GF-D8 (cell line): ENCODE measurements at regions not wholly inside any gene's neighbourhood (a gene's known extent, or its start where the extent isn't known, plus 50 kb on each side); places are given as distances from the start of the nearest gene placed in this dataset.

Source experiments
- DNase-seq: peaks from one replicate; lab custom pipeline; 2025; lab: John Stamatoyannopoulos, UW

GRCh38 chr2:100627330-100628300 lies 64.8 kb downstream of the PDCL3 start:
- no peak for DNase-seq

GRCh38 chr2:100628506-100628905 lies 65.7 kb downstream of the PDCL3 start:
- no peak for DNase-seq

- no peak for DNase-seq
Measured at GRCh38 chr2:100629309-100629708, 66.5 kb downstream of the PDCL3 start.

- DNase-seq = no peak
Measured at GRCh38 chr2:100630473-100630977, 67.7 kb downstream of the PDCL3 start.

- no peak for DNase-seq
Measured at GRCh38 chr2:100632037-100632436, 69.2 kb downstream of the PDCL3 start.

- DNase-seq = no peak
Measured at GRCh38 chr2:100632759-100633158, 70.0 kb downstream of the PDCL3 start.

- no peak for DNase-seq
Measured at GRCh38 chr2:100639588-100640390, 77.0 kb downstream of the PDCL3 start.

GRCh38 chr2:100640431-100641124 lies 77.8 kb downstream of the PDCL3 start:
- DNase-seq = no peak

GRCh38 chr2:100641125-100641435 lies 78.3 kb downstream of the PDCL3 start:
- no peak for DNase-seq

- no peak for DNase-seq
Measured at GRCh38 chr2:100642425-100642824, 79.6 kb downstream of the PDCL3 start.

GRCh38 chr2:100643467-100643866 lies 80.7 kb downstream of the PDCL3 start:
- no peak for DNase-seq

- no peak for DNase-seq
Measured at GRCh38 chr2:100643906-100644501, 81.2 kb downstream of the PDCL3 start.

- DNase-seq = no peak
Measured at GRCh38 chr2:100645695-100646429, 83.1 kb downstream of the PDCL3 start.

GRCh38 chr2:100647709-100648108 lies 84.9 kb downstream of the PDCL3 start:
- DNase-seq = no peak

GRCh38 chr2:100650151-100650550 lies 87.4 kb downstream of the PDCL3 start:
- DNase-seq = no peak

- DNase-seq = no peak
Measured at GRCh38 chr2:100653449-100654035, 90.7 kb downstream of the PDCL3 start.

GRCh38 chr2:100654611-100655010 lies 91.8 kb downstream of the PDCL3 start:
- DNase-seq = no peak

GRCh38 chr2:100655446-100655845 lies 92.7 kb downstream of the PDCL3 start:
- DNase-seq = no peak

GRCh38 chr2:100655936-100656534 lies 93.2 kb downstream of the PDCL3 start:
- no peak for DNase-seq

- no peak for DNase-seq
Measured at GRCh38 chr2:100658017-100658416, 95.2 kb downstream of the PDCL3 start.
